Mesendoderm (in vitro differentiated cells): ENCODE measurements at regions not wholly inside any gene's neighbourhood (a gene's known extent, or its start where the extent isn't known, plus 50 kb on each side); places are given as distances from the start of the nearest gene placed in this dataset.

ENCODE experiments used
- DNase-seq: peaks from one replicate; pipeline ENCODE4 v3.0.0; 2013
- H2AK5ac ChIP-seq: 2 replicates; pipeline ENCODE4 v1.6.1; 2013; ENCODE audit warnings: low read length, inconsistent platforms
- H2BK120ac ChIP-seq: 2 replicates; pipeline ENCODE4 v1.6.1; 2013; ENCODE audit warnings: low read depth, mild to moderate bottlenecking, low read length, moderate library complexity, mixed read lengths
- H2BK15ac ChIP-seq: replicated peaks from 2 replicates; pipeline ENCODE4 v1.6.1; 2013; ENCODE audit warnings: low read depth, mild to moderate bottlenecking, moderate library complexity
- H2BK5ac ChIP-seq: 2 replicates; pipeline ENCODE4 v1.6.1; 2013; ENCODE audit warnings: low read length, inconsistent platforms
- H3K18ac ChIP-seq: 2 replicates; pipeline ENCODE4 v1.6.1; 2013; ENCODE audit warnings: mild to moderate bottlenecking, low read length, mixed read lengths
- H3K23ac ChIP-seq: one replicate; pipeline ENCODE4 v1.6.1; 2013; ENCODE audit warnings: low read length
- H3K27ac ChIP-seq: 2 replicates; pipeline ENCODE4 v1.5.1; 2013; ENCODE audit warnings: low read depth, mild to moderate bottlenecking, inconsistent platforms, low read length, moderate library complexity
- H3K27me3 ChIP-seq: 2 replicates; pipeline ENCODE4 v1.6.1; 2013; ENCODE audit warnings: low read length, control low read depth, mild to moderate bottlenecking, inconsistent platforms; ENCODE audit not compliant: insufficient read depth, poor library complexity
- H3K36me3 ChIP-seq: 2 replicates; pipeline ENCODE4 v1.6.1; 2013; ENCODE audit warnings: low read length, inconsistent platforms; ENCODE audit not compliant: control insufficient read depth, insufficient read depth
- H3K4ac ChIP-seq: one replicate; pipeline ENCODE4 v1.6.1; 2013; ENCODE audit warnings: low read depth, mild to moderate bottlenecking, low read length, moderate library complexity
- H3K4me1 ChIP-seq: 2 replicates; pipeline ENCODE4 v1.6.1; 2013; ENCODE audit warnings: low read depth, low read length, inconsistent platforms; ENCODE audit not compliant: control insufficient read depth
- H3K4me2 ChIP-seq: 2 replicates; pipeline ENCODE4 v1.6.1; 2013; ENCODE audit warnings: low read length
- H3K4me3 ChIP-seq: 2 replicates; pipeline ENCODE4 v1.5.1; 2013; ENCODE audit warnings: mild to moderate bottlenecking, low read length
- H3K56ac ChIP-seq: one replicate; pipeline ENCODE4 v1.6.1; 2013; ENCODE audit warnings: low read length
- H3K79me1 ChIP-seq: 2 replicates; pipeline ENCODE4 v1.6.1; 2013; ENCODE audit warnings: low read length, inconsistent platforms
- H3K79me2 ChIP-seq: 2 replicates; pipeline ENCODE4 v1.6.1; 2013; ENCODE audit warnings: mild to moderate bottlenecking, low read length; ENCODE audit not compliant: control insufficient read depth, insufficient read depth
- H3K9ac ChIP-seq: 2 replicates; pipeline ENCODE4 v1.6.1; 2013; ENCODE audit warnings: low read length, inconsistent platforms
- H4K5ac ChIP-seq: one replicate; pipeline ENCODE4 v1.6.1; 2013; ENCODE audit warnings: low read length
- H4K8ac ChIP-seq: one replicate; pipeline ENCODE4 v1.6.1; 2013; ENCODE audit warnings: low read depth, mild to moderate bottlenecking, control low read depth, low read length, moderate library complexity
- WGBS: extraction: QIAGEN DNeasy Blood & Tissue Kit; methylation state at CpG from one replicate; pipeline ENCODE4 v1.1.7; 2013; ENCODE audit warnings: low lambda C conversion rate, missing lambda C conversion rate; ENCODE audit not compliant: insufficient coverage; ENCODE audit errors: extremely low coverage; 5-methylcytosine and 5-hydroxymethylcytosine counted together

- no peak overlapping the region for H3K27ac ChIP-seq
- no peak overlapping the region for H4K8ac ChIP-seq
- WGBS, result no CpG with 5 or more reads among the region's 4 CpGs
- no peak overlapping the region for H4K5ac ChIP-seq
- H3K79me2 ChIP-seq, result no peaks in the 10 kb centered on the region
- H3K4ac ChIP-seq, result no peak overlapping the region
- peaks cover 4% of the 10 kb centered on the region for H3K4me1 ChIP-seq
- H3K36me3 ChIP-seq, result no peaks in the 10 kb centered on the region
- no peak overlapping the region for H3K56ac ChIP-seq
- no peak overlapping the region for H3K4me2 ChIP-seq
- no peak overlapping the region for H2BK15ac ChIP-seq
- H2BK120ac ChIP-seq, result no peak overlapping the region
- no peak overlapping the region for H3K18ac ChIP-seq
- no peak overlapping the region for H3K4me3 ChIP-seq
- no peak overlapping the region for H2BK5ac ChIP-seq
- H2AK5ac ChIP-seq, result no peak overlapping the region
- H3K9ac ChIP-seq, result no peak overlapping the region
- H3K27me3 ChIP-seq, result no peaks in the 10 kb centered on the region
- H3K79me1 ChIP-seq, result no peaks in the 10 kb centered on the region
- no peak overlapping the region for H3K23ac ChIP-seq
- no peak for DNase-seq
These were observed 200.0 kb downstream of the KLF12 start for GRCh38 chr13:73934215-73934641.

DNA sequence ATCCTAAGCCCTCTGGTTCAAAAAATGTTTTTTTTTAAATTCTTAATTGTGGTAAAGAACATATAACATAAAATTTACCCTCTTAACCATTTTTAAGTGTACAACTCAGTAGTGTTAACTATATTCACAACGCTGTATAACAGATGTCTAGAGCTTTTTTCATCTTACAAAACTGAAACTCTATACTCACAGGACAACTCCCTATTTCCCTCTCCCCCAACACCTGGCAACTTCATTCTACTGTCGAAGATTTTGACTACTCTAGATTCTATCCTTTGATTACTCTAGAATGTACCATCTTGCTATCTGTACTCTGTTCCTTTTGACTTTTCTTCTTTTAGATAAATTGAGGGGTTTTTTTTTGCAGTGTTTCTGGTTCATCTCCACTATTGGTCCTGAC, 200.4 kb downstream of the KLF12 start:
- Histone ChIP-seq H3K4me2 (no peak overlapping the region), H3K9ac (no peak overlapping the region)

DNA sequence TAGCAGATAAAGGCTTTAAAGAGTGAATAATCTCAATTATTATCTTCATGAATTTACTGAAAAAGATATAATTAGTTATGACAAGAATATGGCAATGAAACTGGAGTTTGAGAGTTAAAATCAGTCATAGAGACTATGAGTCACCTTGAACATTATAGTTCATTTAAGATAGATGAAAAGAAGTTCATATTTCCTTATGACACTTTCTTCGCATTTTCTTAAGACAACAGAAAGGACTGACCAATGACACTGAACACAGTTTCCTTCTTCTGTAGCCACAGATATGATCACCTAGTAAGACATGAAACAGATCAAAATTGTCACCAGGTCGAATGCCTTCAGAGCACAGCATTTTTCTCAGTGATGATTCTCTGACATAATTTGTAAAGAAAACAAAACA, 202.1 kb downstream of the KLF12 start:
- Histone ChIP-seq H3K36me3 (no peaks in the 10 kb centered on the region), H3K4me3 (no peak overlapping the region), H3K79me1 (no peaks in the 10 kb centered on the region), H3K27me3 (no peaks in the 10 kb centered on the region), H2BK120ac (no peak overlapping the region), H3K18ac (no peak overlapping the region), H3K56ac (no peak overlapping the region), H2AK5ac (no peak overlapping the region), H2BK5ac (no peak overlapping the region), H3K27ac (no peak overlapping the region), H3K4ac (no peak overlapping the region), H4K8ac (no peak overlapping the region), H3K4me2 (no peak overlapping the region), H3K4me1 (no peaks in the 10 kb centered on the region), H2BK15ac (no peak overlapping the region), H3K23ac (no peak overlapping the region), H3K9ac (no peak overlapping the region), H3K79me2 (no peaks in the 10 kb centered on the region), H4K5ac (no peak overlapping the region)
- WGBS, result no CpG with 5 or more reads among the region's 2 CpGs
- DNase-seq, result no peak

More for the DNA sequence above, 200.4 kb downstream of the KLF12 start:
- Histone ChIP-seq H3K36me3 (no peaks in the 10 kb centered on the region), H2AK5ac (no peak overlapping the region), H3K27me3 (no peaks in the 10 kb centered on the region), H3K56ac (no peak overlapping the region), H3K4me3 (no peak overlapping the region), H3K79me1 (no peaks in the 10 kb centered on the region), H3K23ac (no peak overlapping the region), H3K79me2 (no peaks in the 10 kb centered on the region), H2BK120ac (no peak overlapping the region), H3K4me1 (peaks cover 4% of the 10 kb centered on the region), H4K5ac (no peak overlapping the region), H4K8ac (no peak overlapping the region), H3K27ac (no peak overlapping the region), H2BK15ac (no peak overlapping the region), H3K4ac (no peak overlapping the region), H3K18ac (no peak overlapping the region), H2BK5ac (no peak overlapping the region)
- WGBS, result no CpG with 5 or more reads among the region's 2 CpGs
- no peak for DNase-seq

- H2BK5ac ChIP-seq, result no peak overlapping the region
- no peak overlapping the region for H3K56ac ChIP-seq
- H3K4me2 ChIP-seq, result no peak overlapping the region
- no peaks in the 10 kb centered on the region for H3K36me3 ChIP-seq
- no peaks in the 10 kb centered on the region for H3K27me3 ChIP-seq
- no peak overlapping the region for H4K5ac ChIP-seq
- H4K8ac ChIP-seq, result no peak overlapping the region
- no peak overlapping the region for H3K4ac ChIP-seq
- no peak overlapping the region for H2BK15ac ChIP-seq
- WGBS, result no CpG with 5 or more reads among the region's 6 CpGs
- no peak overlapping the region for H3K23ac ChIP-seq
- no peak overlapping the region for H3K4me3 ChIP-seq
- H3K79me1 ChIP-seq, result no peaks in the 10 kb centered on the region
- no peak overlapping the region for H2BK120ac ChIP-seq
- no peak overlapping the region for H3K18ac ChIP-seq
- no peak for DNase-seq
- no peaks in the 10 kb centered on the region for H3K79me2 ChIP-seq
- no peak overlapping the region for H3K9ac ChIP-seq
- H2AK5ac ChIP-seq, result no peak overlapping the region
- no peaks in the 10 kb centered on the region for H3K4me1 ChIP-seq
- H3K27ac ChIP-seq, result no peak overlapping the region
These were observed 204.8 kb downstream of the KLF12 start for GRCh38 chr13:73929287-73929932.

DNA sequence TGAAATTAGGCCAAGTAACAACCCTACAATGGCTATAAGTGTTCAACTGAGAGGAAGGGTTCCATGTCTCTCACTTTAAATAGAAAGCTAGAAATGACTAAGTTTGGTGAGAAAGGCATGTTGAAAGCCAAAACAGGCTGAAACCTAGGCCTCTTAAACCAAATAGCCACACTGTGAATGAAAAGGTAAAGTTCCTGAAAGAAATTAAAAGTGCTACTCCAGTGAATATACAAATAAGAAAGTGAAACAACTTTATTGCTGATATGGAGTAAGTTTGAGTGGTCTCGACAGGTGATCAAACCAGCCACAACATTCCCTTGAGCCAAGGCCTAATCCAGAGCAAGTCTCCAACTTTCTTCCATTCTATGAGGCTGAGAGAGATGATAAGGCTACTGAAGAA, 209.6 kb downstream of the KLF12 start:
- WGBS, result no CpG with 5 or more reads among the region's 1 CpG
- H2AK5ac ChIP-seq, result no peak overlapping the region
- H3K23ac ChIP-seq, result no peak overlapping the region
- no peak overlapping the region for H3K4me2 ChIP-seq
- H3K36me3 ChIP-seq, result no peaks in the 10 kb centered on the region
- H3K4me3 ChIP-seq, result no peak overlapping the region
- H3K9ac ChIP-seq, result no peak overlapping the region
- no peak overlapping the region for H2BK5ac ChIP-seq
- H2BK15ac ChIP-seq, result no peak overlapping the region
- no peak overlapping the region for H4K5ac ChIP-seq
- peaks cover 4% of the 10 kb centered on the region for H3K4me1 ChIP-seq
- no peak overlapping the region for H2BK120ac ChIP-seq
- H3K79me2 ChIP-seq, result no peaks in the 10 kb centered on the region
- H4K8ac ChIP-seq, result no peak overlapping the region
- no peak overlapping the region for H3K18ac ChIP-seq
- H3K27me3 ChIP-seq, result no peaks in the 10 kb centered on the region
- no peak overlapping the region for H3K56ac ChIP-seq
- no peaks in the 10 kb centered on the region for H3K79me1 ChIP-seq
- no peak overlapping the region for H3K27ac ChIP-seq
- DNase-seq, result no peak
- H3K4ac ChIP-seq, result no peak overlapping the region
